ENCODE measurements at regions not wholly inside any gene's neighbourhood (a gene's known extent, or its start where the extent isn't known, plus 50 kb on each side); places are given as distances from the start of the nearest gene placed in this dataset.

GRCh38 chr1:34590211-34590623, 164.6 kb upstream of the GJB5 start (continued):
- TF ChIP-seq ZNF610 (tag by site-specific recombination; IDR thresholded peaks at IDR 0.05; ENCODE audit: borderline replicate concordance) = no peak
- TF ChIP-seq, protein P1, sequence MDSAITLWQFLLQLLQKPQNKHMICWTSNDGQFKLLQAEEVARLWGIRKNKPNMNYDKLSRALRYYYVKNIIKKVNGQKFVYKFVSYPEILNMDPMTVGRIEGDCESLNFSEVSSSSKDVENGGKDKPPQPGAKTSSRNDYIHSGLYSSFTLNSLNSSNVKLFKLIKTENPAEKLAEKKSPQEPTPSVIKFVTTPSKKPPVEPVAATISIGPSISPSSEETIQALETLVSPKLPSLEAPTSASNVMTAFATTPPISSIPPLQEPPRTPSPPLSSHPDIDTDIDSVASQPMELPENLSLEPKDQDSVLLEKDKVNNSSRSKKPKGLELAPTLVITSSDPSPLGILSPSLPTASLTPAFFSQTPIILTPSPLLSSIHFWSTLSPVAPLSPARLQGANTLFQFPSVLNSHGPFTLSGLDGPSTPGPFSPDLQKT (IDR thresholded peaks at IDR 0.05; ENCODE audit: borderline replicate concordance, low read depth, low read length) = no peak
- no peak for TF ChIP-seq ZNF133 (tag by site-specific recombination; IDR thresholded peaks at IDR 0.05)
- TF ChIP-seq ZNF391 (tag by site-specific recombination; IDR thresholded peaks at IDR 0.05; ENCODE audit: borderline replicate concordance, low read depth) = no peak
- TF ChIP-seq ZNF624 (tag by site-specific recombination; IDR thresholded peaks at IDR 0.05) = no peak
- TF ChIP-seq ZNF501 (tag by site-specific recombination; IDR thresholded peaks at IDR 0.05) = no peak
- no peak for TF ChIP-seq ZNF843 (tag by site-specific recombination; IDR thresholded peaks at IDR 0.05)
- no peak for TF ChIP-seq ZNF645 (tag by site-specific recombination; IDR thresholded peaks at IDR 0.05)
- no peak for TF ChIP-seq YY2 (tag by site-specific recombination; IDR thresholded peaks at IDR 0.05)
- no peak for TF ChIP-seq ZFP3 (tag by site-specific recombination; IDR thresholded peaks at IDR 0.05; ENCODE audit: low read depth)
- TF ChIP-seq ZNF585B (tag by site-specific recombination; IDR thresholded peaks at IDR 0.05) = no peak
- no peak for TF ChIP-seq ZNF48 (tag by site-specific recombination; IDR thresholded peaks at IDR 0.05)
- no peak for TF ChIP-seq ZNF324 (tag by site-specific recombination; IDR thresholded peaks at IDR 0.05)
- no peak for TF ChIP-seq ZNF266 (tag by site-specific recombination; IDR thresholded peaks at IDR 0.05; ENCODE audit: low read depth)
- no peak for TF ChIP-seq ZNF658 (tag by site-specific recombination; IDR thresholded peaks at IDR 0.05)
- TF ChIP-seq, protein P2, sequence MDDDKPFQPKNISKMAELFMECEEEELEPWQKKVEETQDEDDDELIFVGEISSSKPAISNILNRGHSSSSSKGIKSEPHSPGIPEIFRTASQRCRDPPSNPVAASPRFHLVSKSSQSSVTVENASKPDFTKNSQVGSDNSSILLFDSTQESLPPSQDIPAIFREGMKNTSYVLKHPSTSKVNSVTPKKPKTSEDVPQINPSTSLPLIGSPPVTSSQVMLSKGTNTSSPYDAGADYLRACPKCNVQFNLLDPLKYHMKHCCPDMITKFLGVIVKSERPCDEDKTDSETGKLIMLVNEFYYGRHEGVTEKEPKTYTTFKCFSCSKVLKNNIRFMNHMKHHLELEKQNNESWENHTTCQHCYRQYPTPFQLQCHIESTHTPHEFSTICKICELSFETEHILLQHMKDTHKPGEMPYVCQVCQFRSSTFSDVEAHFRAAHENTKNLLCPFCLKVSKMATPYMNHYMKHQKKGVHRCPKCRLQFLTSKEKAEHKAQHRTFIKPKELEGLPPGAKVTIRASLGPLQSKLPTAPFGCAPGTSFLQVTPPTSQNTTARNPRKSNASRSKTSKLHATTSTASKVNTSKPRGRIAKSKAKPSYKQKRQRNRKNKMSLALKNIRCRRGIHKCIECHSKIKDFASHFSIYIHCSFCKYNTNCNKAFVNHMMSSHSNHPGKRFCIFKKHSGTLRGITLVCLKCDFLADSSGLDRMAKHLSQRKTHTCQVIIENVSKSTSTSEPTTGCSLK (tag by site-specific recombination; IDR thresholded peaks at IDR 0.05) = no peak
- TF ChIP-seq KLF10 (tag by site-specific recombination; IDR thresholded peaks at IDR 0.05) = no peak
- no peak for TF ChIP-seq ZNF426 (tag by site-specific recombination; IDR thresholded peaks at IDR 0.05)

DNA sequence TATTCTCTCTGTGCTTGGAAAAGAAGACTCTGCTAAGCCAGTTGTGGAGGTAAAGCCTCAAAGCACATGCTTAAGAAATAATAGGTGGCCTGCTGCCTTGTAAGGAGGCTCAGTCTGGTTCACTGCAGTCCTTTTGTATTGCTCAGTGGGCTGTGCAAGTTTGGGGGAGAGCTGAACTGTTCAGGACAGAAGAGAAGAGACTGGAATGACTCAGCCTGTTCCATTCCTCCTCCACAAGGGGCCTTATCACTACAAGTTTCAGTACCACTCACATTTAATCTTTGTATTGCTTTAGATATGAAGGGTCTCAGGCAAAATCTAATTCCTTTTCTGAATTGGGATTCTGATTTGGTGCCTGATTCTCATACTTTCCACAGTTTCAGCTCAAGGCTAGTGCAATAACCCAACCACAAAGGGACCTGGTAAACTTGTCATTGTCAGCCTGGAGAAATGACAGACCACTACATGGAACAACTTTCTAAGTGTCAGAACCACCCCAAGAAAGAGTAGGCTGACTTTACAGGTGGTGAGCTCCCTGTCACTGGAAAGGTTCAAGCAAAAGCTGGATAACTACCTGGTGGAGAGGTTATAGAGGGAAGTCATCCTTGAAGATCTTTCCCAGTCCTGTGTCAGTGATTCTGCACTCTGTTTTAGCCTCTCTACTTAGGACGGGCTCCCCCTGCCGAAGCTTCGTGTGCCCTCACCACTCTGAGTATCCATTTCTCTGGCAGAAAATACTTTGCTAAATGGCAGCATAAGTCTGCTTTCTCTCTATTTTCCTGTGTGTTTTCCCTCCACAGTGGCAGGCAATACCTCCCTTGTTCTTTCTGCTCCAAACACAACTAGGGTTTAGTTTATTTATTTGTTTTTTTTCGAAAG, 162.9 kb upstream of the GJB5 start:
- no peaks in the 10 kb centered on the region for H3K36me3 ChIP-seq (ENCODE audit: control insufficient read depth in 2 of 2, insufficient read depth in 1 of 2, low read length in 2 of 2)
- no peaks in the 10 kb centered on the region for H3K4me1 ChIP-seq (ENCODE audit: control insufficient read depth, insufficient read depth, low read length)
- POLR2A ChIA-PET = no interaction called here
- CTCF ChIA-PET = interaction anchor here (0.6 to 2.4 kb wide), 4 partner anchors 60 to 179 kb away, joined by 3 to 8 read pairs (median 3); no protein-coding TSS in a partner anchor
- H3K9me3 ChIP-seq (ENCODE audit: control insufficient read depth, insufficient read depth, low read depth, low read length) = no peaks in the 10 kb centered on the region
- H3K27ac ChIP-seq (ENCODE audit: extremely low read depth, low read depth, low read length) = no peak overlapping the region
- no peak overlapping the region for H3K4me3 ChIP-seq (ENCODE audit: low read depth, low read length)
- no peak for TF ChIP-seq ZNF274 (IDR thresholded peaks at IDR 0.05; ENCODE audit: low read length)
- TF ChIP-seq ZNF274 (tag by site-specific recombination; IDR thresholded peaks at IDR 0.05; ENCODE audit: borderline replicate concordance) = no peak
- TF ChIP-seq, protein P3, sequence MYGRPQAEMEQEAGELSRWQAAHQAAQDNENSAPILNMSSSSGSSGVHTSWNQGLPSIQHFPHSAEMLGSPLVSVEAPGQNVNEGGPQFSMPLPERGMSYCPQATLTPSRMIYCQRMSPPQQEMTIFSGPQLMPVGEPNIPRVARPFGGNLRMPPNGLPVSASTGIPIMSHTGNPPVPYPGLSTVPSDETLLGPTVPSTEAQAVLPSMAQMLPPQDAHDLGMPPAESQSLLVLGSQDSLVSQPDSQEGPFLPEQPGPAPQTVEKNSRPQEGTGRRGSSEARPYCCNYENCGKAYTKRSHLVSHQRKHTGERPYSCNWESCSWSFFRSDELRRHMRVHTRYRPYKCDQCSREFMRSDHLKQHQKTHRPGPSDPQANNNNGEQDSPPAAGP (tag by site-specific recombination; IDR thresholded peaks at IDR 0.05) = no peak
- no peak for TF ChIP-seq ZNF768 (tag by site-specific recombination; IDR thresholded peaks at IDR 0.05)
- TF ChIP-seq TRIM28 (IDR thresholded peaks at IDR 0.05; ENCODE audit: borderline replicate concordance, low read length) = no peak
- TF ChIP-seq ZNF518A (tag by site-specific recombination; conservative IDR thresholded peaks at IDR 0.05; ENCODE audit: low read depth) = no peak
- TF ChIP-seq ZNF654 (tag by site-specific recombination; IDR thresholded peaks at IDR 0.05; ENCODE audit: low read depth) = no peak
- no peak for TF ChIP-seq ZNF560 (tag by site-specific recombination; IDR thresholded peaks at IDR 0.05; ENCODE audit: borderline replicate concordance)
- TF ChIP-seq ZNF514 (tag by site-specific recombination; IDR thresholded peaks at IDR 0.05) = no peak
